Calu3 (cell line): ENCODE measurements at regions not wholly inside any gene's neighbourhood (a gene's known extent, or its start where the extent isn't known, plus 50 kb on each side); places are given as distances from the start of the nearest gene placed in this dataset.

Experiments
- BruUV-seq: library from RNA; stranded (reverse); fragments of 400-500 nt; replicated peaks from 2 replicates; lab custom pipeline; 2021; lab: Mats Ljungman, UMichigan
- CTCF ChIA-PET: fragments of 300-600 bp; sonication (Branson Sonifier 250); formaldehyde crosslinking; loops from one replicate; lab custom pipeline; 2022; ENCODE audit warnings: antibody characterized with exemption; lab: Charles Lee
- DNase-seq: peaks from one replicate; pipeline ENCODE4 v3.0.0; 2022
- H3K27ac Mint-ChIP-seq: one replicate; pipeline ENCODE4 v1.8.0; 2022; ENCODE audit warnings: mixed read lengths; ENCODE audit not compliant: unreplicated experiment
- H3K27me3 Mint-ChIP-seq: one replicate; pipeline ENCODE4 v1.8.0; 2022; ENCODE audit warnings: mixed read lengths; ENCODE audit not compliant: unreplicated experiment
- H3K36me3 Mint-ChIP-seq: one replicate; pipeline ENCODE4 v1.8.0; 2022; ENCODE audit warnings: mild to moderate bottlenecking, moderate library complexity, mixed read lengths; ENCODE audit not compliant: insufficient read depth, unreplicated experiment
- H3K4me1 Mint-ChIP-seq: one replicate; pipeline ENCODE4 v1.8.0; 2022; ENCODE audit warnings: mild to moderate bottlenecking, low read depth, mixed read lengths; ENCODE audit not compliant: unreplicated experiment
- H3K4me3 Mint-ChIP-seq: one replicate; pipeline ENCODE4 v1.8.0; 2022; ENCODE audit warnings: mild to moderate bottlenecking, low read depth, moderate library complexity, mixed read lengths; ENCODE audit not compliant: unreplicated experiment
- H3K9me3 Mint-ChIP-seq: one replicate; pipeline ENCODE4 v1.8.0; 2022; ENCODE audit warnings: low read depth, mixed read lengths; ENCODE audit not compliant: unreplicated experiment
- intact Hi-C: fragments of 100-400 bp; cut with micrococcal nuclease; formaldehyde crosslinking; loops from one replicate; pipeline ENCODE4 v1.10.0; 2022; ENCODE audit not compliant: unreplicated experiment
- TF ChIP-seq, protein P1 (sequence below): fragments of 200-600 bp; IDR thresholded peaks from one replicate; pipeline ENCODE4 v1.8.0; 2022; ENCODE audit warnings: antibody characterized with exemption; ENCODE audit not compliant: unreplicated experiment

DNA sequence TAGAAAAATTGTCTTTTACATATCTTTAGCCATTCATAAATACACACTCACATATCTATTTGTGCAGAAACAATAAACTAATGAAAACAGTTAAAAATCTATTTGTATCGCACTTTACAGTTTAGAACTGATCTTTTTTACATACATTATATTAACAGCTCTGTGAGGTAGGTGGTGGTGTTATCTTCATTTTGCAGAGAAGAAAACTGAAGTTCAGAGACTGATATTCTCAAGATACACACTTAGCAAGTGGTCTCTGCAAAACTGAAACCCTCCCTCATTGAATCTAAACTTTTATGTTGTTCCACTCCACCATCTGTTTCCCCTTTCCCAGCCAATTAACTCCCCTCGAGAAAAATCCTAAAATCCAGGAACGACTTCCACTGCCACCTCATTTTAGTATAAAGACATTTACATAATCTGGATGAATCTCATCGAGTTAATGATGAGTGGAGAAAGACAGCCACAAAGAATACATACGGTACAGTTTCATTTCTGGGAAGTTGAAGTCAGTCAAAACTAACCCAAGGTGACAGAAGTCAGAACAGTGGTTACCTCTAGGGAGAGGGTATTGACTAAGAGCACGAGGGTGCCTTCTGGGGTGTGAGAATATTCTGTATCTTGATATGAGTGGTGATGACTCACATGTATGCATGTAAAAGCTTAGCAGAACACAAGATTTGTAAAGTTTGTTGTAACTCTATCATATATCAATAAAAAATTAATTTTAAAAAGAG is 524.2 kb upstream of the TCF4 start:
- no peak for DNase-seq
- no peaks in the 10 kb centered on the region for H3K9me3 Mint-ChIP-seq
- CTCF ChIA-PET = no interaction called here
- no TSS peak for BruUV-seq
- H3K27me3 Mint-ChIP-seq = no peaks in the 10 kb centered on the region
- no peak overlapping the region for H3K27ac Mint-ChIP-seq
- H3K36me3 Mint-ChIP-seq = no peaks in the 10 kb centered on the region
- H3K4me1 Mint-ChIP-seq = no peaks in the 10 kb centered on the region
- TF ChIP-seq, protein P1, sequence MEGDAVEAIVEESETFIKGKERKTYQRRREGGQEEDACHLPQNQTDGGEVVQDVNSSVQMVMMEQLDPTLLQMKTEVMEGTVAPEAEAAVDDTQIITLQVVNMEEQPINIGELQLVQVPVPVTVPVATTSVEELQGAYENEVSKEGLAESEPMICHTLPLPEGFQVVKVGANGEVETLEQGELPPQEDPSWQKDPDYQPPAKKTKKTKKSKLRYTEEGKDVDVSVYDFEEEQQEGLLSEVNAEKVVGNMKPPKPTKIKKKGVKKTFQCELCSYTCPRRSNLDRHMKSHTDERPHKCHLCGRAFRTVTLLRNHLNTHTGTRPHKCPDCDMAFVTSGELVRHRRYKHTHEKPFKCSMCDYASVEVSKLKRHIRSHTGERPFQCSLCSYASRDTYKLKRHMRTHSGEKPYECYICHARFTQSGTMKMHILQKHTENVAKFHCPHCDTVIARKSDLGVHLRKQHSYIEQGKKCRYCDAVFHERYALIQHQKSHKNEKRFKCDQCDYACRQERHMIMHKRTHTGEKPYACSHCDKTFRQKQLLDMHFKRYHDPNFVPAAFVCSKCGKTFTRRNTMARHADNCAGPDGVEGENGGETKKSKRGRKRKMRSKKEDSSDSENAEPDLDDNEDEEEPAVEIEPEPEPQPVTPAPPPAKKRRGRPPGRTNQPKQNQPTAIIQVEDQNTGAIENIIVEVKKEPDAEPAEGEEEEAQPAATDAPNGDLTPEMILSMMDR = no peak
- no peak overlapping the region for H3K4me3 Mint-ChIP-seq
- intact Hi-C loops = no loop called here

DNA sequence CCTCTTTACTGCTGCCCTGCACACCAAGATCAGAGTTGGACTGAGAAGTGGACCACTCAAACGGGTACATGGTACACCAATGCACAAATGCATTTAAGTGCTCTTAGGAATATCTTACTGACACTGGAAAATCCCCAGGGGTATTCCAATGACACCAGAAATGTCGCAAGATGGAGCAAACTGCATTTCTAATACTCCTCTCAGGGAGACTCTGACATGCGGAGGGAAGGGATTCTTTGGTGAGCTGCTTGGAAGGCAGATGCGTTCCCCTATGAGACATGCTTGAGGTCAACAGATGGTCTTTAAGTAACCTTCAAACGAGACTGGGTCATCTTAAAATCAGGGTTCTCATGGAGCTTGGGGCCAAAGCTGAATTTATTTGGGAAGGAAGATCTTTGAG is 521.8 kb upstream of the TCF4 start:
- Mint-ChIP-seq H3K36me3 (no peaks in the 10 kb centered on the region), H3K27ac (no peak overlapping the region), H3K9me3 (no peaks in the 10 kb centered on the region), H3K4me3 (no peak overlapping the region), H3K27me3 (peaks cover 2% of the 10 kb centered on the region), H3K4me1 (no peaks in the 10 kb centered on the region)
- DNase-seq = no peak
- intact Hi-C loops = no loop called here
- CTCF ChIA-PET = no interaction called here
- TF ChIP-seq, protein P1 = no peak
- BruUV-seq = no TSS peak

DNA sequence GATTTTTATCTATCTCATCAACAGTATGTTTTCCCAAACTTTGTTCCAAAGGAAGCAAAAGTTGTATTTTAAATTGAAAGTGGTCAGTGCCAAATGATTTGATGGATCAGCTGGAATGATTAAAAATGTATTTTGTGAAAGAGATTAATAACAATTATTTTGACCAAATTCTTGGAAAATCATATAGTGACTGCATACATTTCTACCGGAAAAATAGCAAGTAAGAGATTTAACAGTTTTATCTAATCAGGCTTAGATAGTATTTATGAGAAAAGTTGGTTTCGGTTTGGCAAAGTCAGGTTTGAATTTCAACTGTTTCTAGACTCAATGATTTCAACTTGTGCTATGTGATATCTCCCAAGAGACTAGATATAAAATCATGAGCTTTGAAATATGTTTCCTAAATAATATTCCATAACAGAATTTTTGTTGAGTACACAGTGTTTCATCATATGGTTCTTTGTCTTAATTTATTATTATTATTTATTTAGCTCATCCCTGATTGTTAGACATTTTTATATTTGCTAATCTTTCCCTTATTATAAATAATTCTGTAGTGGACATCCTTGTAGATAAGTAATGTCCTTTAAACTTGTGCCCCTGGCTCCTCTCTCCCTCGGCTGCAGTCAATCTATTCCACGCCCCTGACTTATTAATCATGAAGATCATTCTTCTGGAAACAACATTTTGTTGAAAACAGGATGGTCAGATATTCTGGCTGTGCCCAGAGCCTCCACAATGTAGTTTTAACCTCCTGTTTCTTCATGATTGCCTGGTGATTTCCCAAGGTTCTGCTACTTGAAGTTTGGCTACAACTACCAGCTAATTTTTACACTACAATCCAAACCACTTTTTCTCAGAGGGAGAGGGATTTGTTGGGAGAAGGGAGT is 520.7 kb upstream of the TCF4 start:
- Mint-ChIP-seq H3K4me1 (no peaks in the 10 kb centered on the region), H3K36me3 (no peaks in the 10 kb centered on the region), H3K27me3 (peaks cover 12% of the 10 kb centered on the region), H3K4me3 (no peak overlapping the region), H3K9me3 (no peaks in the 10 kb centered on the region), H3K27ac (no peak overlapping the region)
- intact Hi-C loops = no loop called here
- TF ChIP-seq, protein P1 = no peak
- BruUV-seq = no TSS peak
- CTCF ChIA-PET = interaction anchor here (0.6 kb wide), 2 partner anchors 69 to 654 kb away, joined by 3 to 5 read pairs; no protein-coding TSS in a partner anchor
- DNase-seq = no peak

DNA sequence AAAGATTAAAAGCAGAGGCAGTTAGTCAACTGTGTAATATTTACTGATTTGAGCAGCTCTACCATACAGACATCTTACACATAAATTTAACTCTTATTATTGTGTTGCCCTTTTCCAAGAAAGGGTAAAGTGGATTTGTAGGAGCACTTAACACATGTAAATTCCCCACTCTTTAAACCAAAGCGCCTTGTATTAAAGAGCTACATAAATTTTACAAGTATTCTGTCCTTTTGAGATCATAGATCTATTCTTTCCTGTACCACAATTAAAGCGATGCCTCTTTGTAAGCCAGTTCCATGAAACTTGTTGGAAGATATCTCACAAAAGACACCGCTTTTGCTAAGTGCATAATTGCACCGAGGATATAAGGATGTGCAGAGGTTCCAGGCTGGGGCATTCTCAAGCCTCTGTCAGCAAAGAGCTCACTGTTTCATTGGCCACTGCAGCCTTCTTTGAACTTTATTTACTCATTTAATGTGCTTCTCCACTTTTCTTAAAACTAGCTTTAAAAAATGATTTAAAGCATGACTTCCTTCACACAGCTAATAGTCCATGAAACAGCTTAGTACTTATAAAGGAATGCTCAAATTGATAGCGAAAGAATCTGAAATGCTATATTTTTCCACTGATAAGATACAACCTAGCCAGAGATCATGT is 520.0 kb upstream of the TCF4 start:
- intact Hi-C loops = no loop called here
- peaks cover 20% of the 10 kb centered on the region for H3K27me3 Mint-ChIP-seq
- no peaks in the 10 kb centered on the region for H3K4me1 Mint-ChIP-seq
- CTCF ChIA-PET = interaction anchor here (0.6 kb wide), 2 partner anchors 68 to 653 kb away, joined by 3 to 5 read pairs; no protein-coding TSS in a partner anchor
- H3K36me3 Mint-ChIP-seq = no peaks in the 10 kb centered on the region
- TF ChIP-seq, protein P1 = no peak
- no peak overlapping the region for H3K27ac Mint-ChIP-seq
- DNase-seq = no peak
- H3K4me3 Mint-ChIP-seq = no peak overlapping the region
- no TSS peak for BruUV-seq
- no peaks in the 10 kb centered on the region for H3K9me3 Mint-ChIP-seq
